T-helper 2 cell treated with Interferon-gamma antibody and Interleukin-4, amounts not matched to agents 100 ng/mL and 5 ng/mL, for 36 hours (primary cell): ENCODE measurements at regions not wholly inside any gene's neighbourhood (a gene's known extent, or its start where the extent isn't known, plus 50 kb on each side); places are given as distances from the start of the nearest gene placed in this dataset.

Experiments
- intact Hi-C: fragments of 100-400 bp; cut with micrococcal nuclease; formaldehyde crosslinking; loops from one replicate; pipeline ENCODE4 v1.15.1; 2023

GRCh38 chr20:4519534-4519933, 166.7 kb upstream of the PRNP start:
- intact Hi-C loops = no loop called here

DNA sequence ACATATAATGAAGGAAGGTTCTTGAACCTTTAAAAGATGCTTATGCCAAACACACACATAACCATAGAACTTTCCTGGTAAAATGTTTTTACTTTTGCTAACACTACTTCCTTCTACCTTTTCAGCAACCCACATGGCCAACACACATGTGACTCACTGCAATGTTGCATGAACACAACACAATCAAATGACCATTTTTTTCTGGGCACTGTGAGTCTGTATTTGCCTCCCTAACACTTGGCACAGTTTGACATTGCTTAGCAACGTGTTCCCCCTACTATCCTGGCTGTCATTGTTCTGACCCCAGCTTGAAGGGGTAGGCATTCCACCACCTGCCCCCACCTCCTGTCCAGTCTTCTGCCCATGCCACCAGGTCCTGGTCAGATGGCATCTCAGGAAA, 169.4 kb upstream of the PRNP start:
- intact Hi-C loops = no loop called here

DNA sequence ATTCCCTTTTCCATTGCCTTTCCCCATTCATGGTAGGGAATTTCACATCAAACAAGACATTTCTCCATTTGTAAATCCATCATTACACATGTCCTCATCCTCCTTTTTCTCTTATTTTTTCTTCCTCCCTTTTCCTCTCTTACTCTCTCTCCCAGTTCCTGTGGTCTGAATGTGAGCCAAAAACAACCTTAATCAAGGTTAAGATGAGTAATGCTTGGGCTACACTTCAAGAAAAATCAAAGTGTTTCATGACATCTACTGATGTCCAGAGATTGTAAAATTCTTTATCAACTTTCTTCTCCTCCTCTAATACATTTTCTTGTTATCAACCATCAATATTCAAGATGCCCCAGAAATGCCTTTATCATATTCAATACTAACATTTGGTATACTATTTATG, 172.5 kb upstream of the PRNP start:
- intact Hi-C loops = no loop called here

DNA sequence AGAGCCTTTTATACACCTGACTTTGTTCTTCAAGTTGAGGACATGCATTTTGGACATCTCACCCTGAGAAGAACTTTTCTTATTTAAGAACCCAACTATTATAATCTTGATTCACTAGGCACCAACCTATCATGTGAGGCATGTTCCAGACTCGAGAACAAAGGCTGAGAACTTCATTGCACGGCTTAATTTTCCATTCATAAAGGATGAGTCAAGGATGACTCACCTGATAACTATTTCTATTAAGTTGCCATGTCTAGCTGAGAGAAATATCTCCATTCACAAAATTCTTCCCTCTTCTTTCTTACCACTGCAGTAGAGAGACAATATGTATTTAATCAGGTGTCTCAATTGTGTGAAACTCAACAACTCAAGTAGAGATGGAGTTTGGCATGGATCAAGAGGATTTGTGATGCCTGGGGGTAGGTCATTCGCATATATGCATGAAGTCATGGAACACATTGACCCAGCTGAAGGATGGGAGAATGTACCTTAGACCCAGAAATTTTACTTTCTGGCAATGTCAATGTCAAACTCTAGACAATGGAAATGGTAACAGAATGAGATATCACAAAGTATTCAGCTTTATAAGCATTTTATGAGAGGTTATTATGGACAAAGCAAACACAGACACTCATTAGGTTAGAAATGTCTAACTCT, 173.2 kb upstream of the PRNP start:
- intact Hi-C loops = no loop called here

- intact Hi-C loops = no loop called here
Measured at GRCh38 chr20:4511776-4512175, 174.5 kb upstream of the PRNP start.

DNA sequence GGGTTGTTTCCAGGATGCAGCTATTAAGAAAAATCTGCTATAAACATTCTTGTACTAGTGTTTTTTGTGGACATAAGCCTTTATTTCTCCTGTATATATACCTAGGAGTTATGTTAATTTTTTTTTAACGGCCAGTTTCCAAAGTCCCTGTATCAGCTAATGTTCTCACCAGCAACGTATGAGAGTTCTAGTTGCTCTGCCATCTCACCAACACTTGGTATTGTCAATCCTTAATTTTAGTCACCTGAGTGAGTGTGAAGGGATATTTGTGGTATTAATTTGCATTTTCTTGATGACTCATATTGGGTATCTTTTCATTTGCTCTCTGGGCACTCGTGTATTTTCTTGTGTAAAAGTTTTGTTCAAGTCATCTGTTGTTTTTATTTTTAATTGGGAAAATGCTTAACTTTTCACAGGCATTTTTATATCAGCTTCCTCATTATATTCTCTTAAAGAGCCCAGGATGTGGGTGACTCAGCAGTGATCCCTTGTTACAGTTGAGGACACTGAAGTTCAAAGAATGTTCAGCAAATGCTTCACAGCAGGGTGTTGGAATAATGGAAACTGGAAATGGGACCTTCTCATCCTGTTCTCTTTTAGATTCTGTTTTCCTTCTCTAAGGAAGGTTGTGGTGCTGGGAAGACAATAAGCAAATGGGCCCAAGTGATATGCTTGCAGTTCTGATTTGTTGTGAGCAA, 176.3 kb upstream of the PRNP start:
- intact Hi-C loops = no loop called here

DNA sequence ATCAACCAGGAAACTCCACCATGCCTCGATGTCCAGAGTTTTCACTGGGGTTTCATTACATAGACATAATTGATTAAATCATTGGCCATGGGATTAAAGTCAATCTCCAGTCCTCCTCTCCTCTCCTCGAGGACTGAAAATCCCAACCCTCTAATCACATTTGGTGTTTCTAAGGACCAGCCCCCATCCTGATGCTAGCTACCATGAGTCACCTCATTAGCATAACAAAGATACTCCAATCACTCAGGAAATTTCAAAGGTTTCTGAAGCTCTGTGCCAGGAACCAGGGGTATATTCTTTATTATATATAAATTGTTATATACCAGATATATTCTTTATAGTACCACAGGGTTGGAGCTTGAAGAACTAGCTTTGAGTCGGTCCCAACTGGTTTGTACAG, 177.5 kb upstream of the PRNP start:
- intact Hi-C loops = no loop called here

DNA sequence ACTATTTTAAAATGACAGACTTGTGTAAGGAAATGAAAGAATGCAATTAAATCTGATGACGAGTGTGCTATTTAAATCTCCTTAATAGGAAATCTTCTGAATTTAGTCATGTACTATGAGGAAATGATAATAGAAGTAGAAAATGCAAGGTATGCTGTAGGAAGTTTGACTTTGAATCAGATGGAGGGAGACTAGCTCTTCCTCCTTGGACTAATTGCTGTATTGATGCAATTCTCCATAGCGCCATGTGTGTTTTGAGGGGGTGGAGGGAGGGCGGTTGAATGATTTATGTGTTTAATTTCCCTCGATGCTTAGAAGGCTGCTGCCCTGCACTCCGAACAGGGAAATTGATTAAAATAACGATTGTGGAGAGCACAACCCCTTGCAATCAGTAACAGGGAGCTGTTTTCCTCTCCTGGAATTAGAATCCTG, 179.0 kb upstream of the PRNP start:
- intact Hi-C loops = no loop called here

DNA sequence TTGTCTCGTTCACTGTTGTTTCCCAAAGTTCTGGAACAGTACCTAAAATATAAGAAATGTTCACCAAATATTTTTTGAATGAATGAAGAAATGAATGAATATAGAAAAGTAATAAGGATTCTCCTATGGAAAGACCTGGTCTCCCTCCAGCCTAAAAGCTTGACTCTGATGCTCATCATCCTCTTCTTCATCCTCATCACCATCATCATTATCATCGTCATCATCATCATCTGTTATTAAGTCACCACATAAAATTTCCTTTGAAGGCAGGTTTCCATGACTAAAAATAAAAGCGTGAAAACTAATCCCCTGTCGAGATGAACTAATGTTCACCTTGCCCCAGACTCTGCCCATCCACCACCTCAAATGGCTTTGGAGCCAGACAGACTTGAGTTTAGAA, 181.4 kb upstream of the PRNP start:
- intact Hi-C loops = no loop called here

DNA sequence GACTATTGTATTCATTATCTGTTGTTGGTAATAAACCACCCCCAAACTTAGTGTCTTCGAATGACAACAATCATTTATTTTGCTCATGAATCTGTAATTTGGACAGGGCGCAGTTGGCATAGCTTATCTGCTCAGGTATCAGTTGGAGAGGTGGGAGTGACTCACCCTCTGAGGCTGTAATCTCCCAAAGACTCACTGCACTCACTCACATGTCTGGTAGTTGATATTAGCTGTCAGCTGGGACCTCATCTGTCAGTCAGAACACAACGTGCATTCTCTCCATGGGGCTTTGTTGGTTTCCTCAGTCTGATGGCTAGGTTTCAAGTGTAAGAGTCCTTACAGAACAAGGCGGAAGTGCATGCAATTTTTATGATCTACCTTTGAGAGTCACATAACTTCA, 183.5 kb upstream of the PRNP start:
- intact Hi-C loops = no loop called here

DNA sequence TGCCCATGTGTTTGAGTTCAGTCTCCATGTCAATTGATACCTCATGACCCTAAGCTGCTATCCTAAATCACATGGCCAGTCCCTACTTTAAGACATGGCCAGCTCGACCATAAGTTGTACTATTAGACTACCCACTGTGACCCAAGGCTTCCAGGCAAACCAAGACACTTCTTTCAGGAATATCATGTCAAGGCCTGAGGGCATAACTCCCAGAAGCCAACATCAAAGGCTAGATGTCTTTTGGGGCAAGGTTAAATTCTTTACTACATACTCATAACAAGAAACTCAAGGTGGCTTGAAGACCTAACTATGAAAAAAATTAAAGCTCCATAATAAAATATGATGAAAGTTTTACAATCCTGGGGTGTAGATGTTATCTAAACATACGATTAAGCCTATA, 192.9 kb upstream of the PRNP start:
- intact Hi-C loops = no loop called here

GRCh38 chr20:4491643-4492042, 194.6 kb upstream of the PRNP start:
- intact Hi-C loops = no loop called here

- intact Hi-C loops = no loop called here
Measured at GRCh38 chr20:4490606-4491280, 195.5 kb upstream of the PRNP start.

DNA sequence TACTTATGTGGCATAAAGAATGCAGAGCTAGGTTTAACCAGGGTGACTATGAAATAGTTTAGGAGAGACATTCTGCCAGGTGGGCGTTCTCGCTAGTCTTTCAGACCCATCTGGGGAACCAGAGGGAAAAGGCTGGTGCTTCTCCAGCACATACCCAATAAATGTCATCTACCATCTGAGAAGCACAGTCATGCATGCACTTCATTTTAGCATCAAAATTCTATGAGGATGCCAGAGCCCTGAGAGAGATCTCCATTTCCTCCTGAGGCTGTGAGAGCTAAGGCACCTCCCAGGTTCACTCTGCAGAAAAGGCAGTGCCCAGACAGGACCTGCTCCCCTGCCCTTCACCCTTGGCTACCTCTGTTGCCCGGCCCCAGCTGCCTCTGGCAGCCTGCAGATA, 196.2 kb upstream of the PRNP start:
- intact Hi-C loops = no loop called here

GRCh38 chr20:4488407-4489339, 197.6 kb upstream of the PRNP start:
- intact Hi-C loops = no loop called here

- intact Hi-C loops = no loop called here
Measured at GRCh38 chr20:4484379-4484997, 201.8 kb upstream of the PRNP start.

GRCh38 chr20:4483961-4484360, 202.3 kb upstream of the PRNP start:
- intact Hi-C loops = no loop called here

GRCh38 chr20:4483486-4483885, 202.8 kb upstream of the PRNP start:
- intact Hi-C loops = no loop called here

DNA sequence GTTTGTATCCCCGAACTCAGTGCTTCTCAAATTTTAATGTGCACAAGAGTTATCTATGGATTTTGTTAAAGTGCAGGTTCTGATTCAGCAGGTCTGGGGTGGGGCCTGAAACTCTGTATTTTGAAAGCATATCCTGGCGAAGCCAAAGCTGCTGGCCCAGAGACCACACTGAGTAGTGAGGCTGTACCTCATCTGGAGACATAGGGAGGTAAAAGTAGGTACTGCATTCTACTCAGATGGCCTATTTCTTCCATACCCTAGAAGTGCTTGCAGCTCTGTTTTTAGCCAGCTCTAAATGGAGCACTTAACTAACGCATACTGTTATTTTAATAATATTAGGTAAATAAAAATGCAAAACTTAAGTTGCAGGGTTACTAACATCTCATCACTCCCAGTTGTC, 206.2 kb upstream of the PRNP start:
- intact Hi-C loops = no loop called here

- intact Hi-C loops = no loop called here
Measured at GRCh38 chr20:4476903-4477500, 209.3 kb upstream of the PRNP start.

DNA sequence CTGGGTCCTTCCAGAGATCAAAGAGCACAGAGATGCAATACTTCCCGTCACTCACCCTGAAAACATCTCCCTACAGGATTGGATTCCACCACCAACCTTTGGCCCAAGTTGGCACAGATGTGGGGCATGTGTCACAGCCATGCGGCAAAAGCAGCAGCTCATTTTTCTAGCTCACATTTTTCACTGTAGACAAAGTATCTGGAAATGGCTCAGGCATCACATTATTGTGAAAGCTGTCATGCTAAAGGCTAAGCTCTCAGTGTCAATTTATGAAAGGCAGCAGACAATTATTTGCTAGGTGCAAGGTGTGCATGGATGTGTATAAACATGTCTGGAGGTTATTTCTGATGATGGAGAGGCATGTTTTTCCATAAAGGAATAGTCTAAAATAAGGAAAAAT, 213.3 kb upstream of the PRNP start:
- intact Hi-C loops = no loop called here
